GM12891 (cell line): ENCODE measurements at regions not wholly inside any gene's neighbourhood (a gene's known extent, or its start where the extent isn't known, plus 50 kb on each side); places are given as distances from the start of the nearest gene placed in this dataset.

Source experiments
- POLR2A ChIP-seq: IDR thresholded peaks from 2 replicates; pipeline ENCODE4 v1.6.1; 2011; ENCODE audit warnings: low read depth, low read length, control low read depth
- POLR2AphosphoS5 ChIP-seq: IDR thresholded peaks from 2 replicates; pipeline ENCODE4 v1.6.1; 2011; ENCODE audit warnings: low read depth, low read length, control low read depth
- TAF1 ChIP-seq: IDR thresholded peaks from 2 replicates; pipeline ENCODE4 v1.6.1; 2011; ENCODE audit warnings: low read depth, low read length, control low read depth

DNA sequence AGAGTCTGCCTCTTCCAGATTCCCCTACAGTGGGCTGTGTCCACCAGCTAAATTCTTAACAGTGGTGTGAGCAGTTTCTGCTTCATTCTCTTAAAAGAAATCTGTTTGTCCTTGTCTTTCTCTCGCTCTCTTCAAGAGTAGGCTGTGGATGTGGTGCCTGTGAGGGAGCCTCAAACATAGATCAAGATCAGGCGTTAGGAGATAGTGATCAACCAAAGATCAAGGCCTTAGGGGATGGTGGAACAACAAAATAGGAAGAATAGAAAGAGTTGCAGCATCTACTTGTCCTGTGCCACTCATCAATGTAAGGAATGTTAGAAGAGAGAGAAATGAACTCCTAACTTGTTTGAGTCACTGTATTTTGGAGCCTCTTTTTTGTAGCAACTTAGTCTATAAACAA is 144.2 kb downstream of the AASDH start:
- TF ChIP-seq POLR2A (no peak), POLR2AphosphoS5 (no peak), TAF1 (no peak)
